ENCODE measurements at regions not wholly inside any gene's neighbourhood (a gene's known extent, or its start where the extent isn't known, plus 50 kb on each side); places are given as distances from the start of the nearest gene placed in this dataset.
"Not testable (repeated sequence)": the region's sequence is repeated elsewhere in the genome, so short reads cannot be mapped to it uniquely, and the experiment has no call there.

- Histone ChIP-seq H3K4me1 (no peaks in the 10 kb centered on the region), H3K9me3 (no peaks in the 10 kb centered on the region), H3K36me3 (no peaks in the 10 kb centered on the region), H3K27me3 (ENCODE audit: low read depth) (no peaks in the 10 kb centered on the region), H3K27ac (no peak overlapping the region), H3K4me3 (no peak overlapping the region)
- intact Hi-C loops (cut with DNase I), result no loop called here
- DNase-seq (no peak), ATAC-seq (no peak)
- TF ChIP-seq CTCF (IDR thresholded peaks at IDR 0.05), result no peak
Measured at GRCh38 chr7:115793958-115794702, 236.4 kb downstream of the TFEC start.

- no peaks in the 10 kb centered on the region for H3K36me3 ChIP-seq
- H3K27me3 ChIP-seq (ENCODE audit: low read depth), result no peaks in the 10 kb centered on the region
- no peaks in the 10 kb centered on the region for H3K9me3 ChIP-seq
- no peak for TF ChIP-seq CTCF (IDR thresholded peaks at IDR 0.05)
- H3K4me3 ChIP-seq, result no peak overlapping the region
- no peaks in the 10 kb centered on the region for H3K4me1 ChIP-seq
- DNase-seq (no peak), ATAC-seq (no peak)
- intact Hi-C loops (cut with DNase I), result no loop called here
- H3K27ac ChIP-seq, result no peak overlapping the region
Measured at GRCh38 chr7:115789901-115790300, 240.7 kb downstream of the TFEC start.

- H3K4me3 ChIP-seq; ATAC-seq; H3K27me3 ChIP-seq (ENCODE audit: low read depth); DNase-seq; H3K9me3 ChIP-seq; H3K27ac ChIP-seq; H3K36me3 ChIP-seq; H3K4me1 ChIP-seq; intact Hi-C loops (cut with DNase I): not testable (repeated sequence)
Measured at GRCh38 chr7:115789473-115789872, 241.1 kb downstream of the TFEC start.

- Histone ChIP-seq H3K9me3 (no peaks in the 10 kb centered on the region), H3K4me1 (no peaks in the 10 kb centered on the region), H3K4me3 (no peak overlapping the region), H3K27me3 (ENCODE audit: low read depth) (no peaks in the 10 kb centered on the region), H3K27ac (no peak overlapping the region), H3K36me3 (no peaks in the 10 kb centered on the region)
- no peak for DNase-seq
- ATAC-seq, result no peak
- intact Hi-C loops (cut with DNase I), result no loop called here
- no peak for TF ChIP-seq CTCF (IDR thresholded peaks at IDR 0.05)
Measured at GRCh38 chr7:115782696-115783490, 247.7 kb downstream of the TFEC start.

- ATAC-seq, result no peak
- DNase-seq, result no peak
- Histone ChIP-seq H3K4me1 (no peaks in the 10 kb centered on the region), H3K4me3 (no peak overlapping the region), H3K9me3 (no peaks in the 10 kb centered on the region), H3K27ac (no peak overlapping the region), H3K36me3 (no peaks in the 10 kb centered on the region), H3K27me3 (ENCODE audit: low read depth) (no peaks in the 10 kb centered on the region)
- intact Hi-C loops (cut with DNase I), result no loop called here
- no peak for TF ChIP-seq CTCF (IDR thresholded peaks at IDR 0.05)
Measured at GRCh38 chr7:115779561-115779960, 251.0 kb downstream of the TFEC start.

- Histone ChIP-seq H3K36me3 (no peaks in the 10 kb centered on the region), H3K27ac (no peak overlapping the region), H3K4me3 (no peak overlapping the region), H3K27me3 (ENCODE audit: low read depth) (no peaks in the 10 kb centered on the region), H3K9me3 (no peaks in the 10 kb centered on the region), H3K4me1 (no peaks in the 10 kb centered on the region)
- peak in 1 of 2 donors; percentile 21 for ATAC-seq
- no peak for DNase-seq
- intact Hi-C loops (cut with DNase I), result no loop called here
- no peak for TF ChIP-seq CTCF (IDR thresholded peaks at IDR 0.05)
Measured at GRCh38 chr7:115775981-115776380, 254.6 kb downstream of the TFEC start.

Data from lower lobe of right lung (tissue), 2 donors.